Fibroblast of upper back skin (primary cell): ENCODE measurements at regions not wholly inside any gene's neighbourhood (a gene's known extent, or its start where the extent isn't known, plus 50 kb on each side); places are given as distances from the start of the nearest gene placed in this dataset.
"Not testable (repeated sequence)": the region's sequence is repeated elsewhere in the genome, so short reads cannot be mapped to it uniquely, and the experiment has no call there.

Experiments used
- DNase-seq: peaks from one replicate; pipeline ENCODE4 v3.0.0-alpha.2; 2013

DNA sequence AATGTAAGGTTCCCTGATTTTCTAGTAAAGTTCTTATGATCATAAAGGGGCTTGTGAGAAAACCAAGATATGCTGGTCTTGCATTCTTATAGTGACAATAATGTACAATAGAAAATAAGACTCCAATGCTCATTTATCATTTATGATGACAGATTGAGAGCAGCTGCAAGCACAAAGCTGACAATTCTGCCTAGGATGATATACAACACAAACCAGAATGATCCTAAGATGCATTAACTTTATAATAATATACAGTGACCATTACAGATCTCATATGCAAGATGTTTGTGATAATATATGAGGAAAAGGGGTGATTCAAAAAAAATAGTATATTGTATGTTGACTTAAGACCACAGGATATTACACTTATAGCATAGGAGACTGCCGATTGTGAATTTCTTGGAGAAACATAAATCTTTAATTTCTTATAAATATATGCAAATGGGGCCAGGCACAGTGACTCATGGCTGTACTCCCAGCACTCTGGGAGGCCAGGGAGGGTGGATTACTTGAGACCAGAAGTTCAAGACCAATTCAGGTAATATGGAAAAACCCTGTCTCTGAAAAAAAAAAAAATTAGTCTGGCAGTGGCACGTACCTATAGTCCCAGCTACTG lies 387.0 kb downstream of the ZBBX start:
- peak; percentile 2 for DNase-seq

DNA sequence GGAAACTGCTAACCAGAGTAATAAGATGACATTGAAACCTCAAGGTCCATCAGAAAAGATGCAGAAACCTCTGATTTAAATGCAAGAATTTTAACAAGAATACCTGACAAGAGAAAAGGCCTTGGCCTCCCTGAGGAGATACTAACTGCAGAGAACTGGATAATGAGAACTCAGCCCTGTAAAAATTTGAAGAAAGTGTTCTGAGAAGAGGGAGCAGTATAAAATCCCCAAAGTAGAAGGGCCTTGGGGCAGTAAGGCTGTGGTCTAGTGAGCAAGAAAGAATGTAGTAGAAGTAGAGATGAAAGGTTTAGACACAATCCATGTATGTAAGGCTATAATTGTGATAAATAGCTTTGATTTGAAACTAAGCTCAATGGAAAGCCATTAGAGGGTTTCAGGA lies 394.1 kb downstream of the ZBBX start:
- peak; percentile 13 for DNase-seq

DNA sequence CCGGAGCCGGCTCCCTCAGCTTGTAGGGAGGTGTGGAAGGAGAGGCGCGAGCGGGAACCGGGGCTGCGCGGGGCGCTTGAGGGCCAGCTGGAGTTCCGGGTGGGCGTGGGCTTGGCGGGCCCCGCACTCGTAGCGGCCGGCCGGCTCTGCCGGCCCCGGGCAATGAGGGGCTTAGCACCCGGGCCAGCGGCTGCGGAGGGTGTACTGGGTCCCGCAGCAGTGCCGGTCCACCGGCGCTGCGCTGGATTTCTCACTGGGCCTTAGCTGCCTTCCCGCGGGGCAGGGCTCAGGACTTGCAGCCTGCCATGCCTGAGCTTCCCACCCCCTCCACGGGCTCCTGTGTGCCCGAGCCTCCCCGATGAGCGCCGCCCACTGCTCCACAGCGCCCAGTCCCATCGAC lies 404.3 kb downstream of the ZBBX start:
- not testable (repeated sequence) for DNase-seq

DNA sequence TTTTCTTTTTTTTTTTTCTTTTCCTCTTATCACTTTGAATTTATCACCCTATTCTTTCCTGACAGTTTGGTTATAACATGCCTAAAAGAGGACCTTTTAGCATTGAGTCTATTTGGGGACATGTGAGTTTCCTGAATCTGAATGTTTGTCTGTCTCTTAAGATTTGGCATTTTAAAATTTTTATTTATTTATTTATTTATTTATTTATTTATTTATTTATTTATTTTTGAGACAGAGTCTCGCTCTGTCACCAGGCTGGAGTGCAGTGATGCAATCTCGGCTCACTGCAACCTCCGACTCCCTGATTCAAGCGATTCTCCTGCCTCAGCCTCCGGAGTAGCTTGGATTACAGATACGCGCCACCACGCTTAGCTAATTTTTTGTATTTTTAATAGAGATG lies 412.4 kb downstream of the ZBBX start:
- DNase-seq = not testable (repeated sequence)

GRCh38 chr3:166962911-166963310 lies 417.2 kb downstream of the ZBBX start:
- no peak for DNase-seq

DNA sequence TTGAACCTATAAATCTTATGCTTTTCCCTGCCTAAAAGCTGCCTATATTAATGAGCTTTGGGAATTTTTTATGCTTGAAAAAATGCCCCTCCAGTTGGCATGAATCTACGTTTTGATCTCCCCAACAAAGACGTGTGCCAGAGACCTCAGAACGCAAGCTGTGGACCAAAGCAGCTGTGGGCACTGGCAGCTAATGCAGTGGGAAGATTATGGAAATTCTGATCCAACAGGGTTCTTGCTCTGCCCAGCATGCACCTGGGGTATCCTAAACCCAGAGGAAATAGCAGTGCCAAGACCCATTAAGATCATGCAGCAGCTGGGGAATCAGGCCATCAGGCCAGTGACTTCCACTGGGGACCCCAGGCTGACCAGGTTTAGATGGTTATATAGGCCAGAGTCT lies 423.0 kb downstream of the ZBBX start:
- DNase-seq = no peak

- no peak for DNase-seq
These were observed 424.7 kb downstream of the ZBBX start for GRCh38 chr3:166955201-166955939.

- no peak for DNase-seq
These were observed 445.2 kb downstream of the ZBBX start for GRCh38 chr3:166934879-166935278.

DNA sequence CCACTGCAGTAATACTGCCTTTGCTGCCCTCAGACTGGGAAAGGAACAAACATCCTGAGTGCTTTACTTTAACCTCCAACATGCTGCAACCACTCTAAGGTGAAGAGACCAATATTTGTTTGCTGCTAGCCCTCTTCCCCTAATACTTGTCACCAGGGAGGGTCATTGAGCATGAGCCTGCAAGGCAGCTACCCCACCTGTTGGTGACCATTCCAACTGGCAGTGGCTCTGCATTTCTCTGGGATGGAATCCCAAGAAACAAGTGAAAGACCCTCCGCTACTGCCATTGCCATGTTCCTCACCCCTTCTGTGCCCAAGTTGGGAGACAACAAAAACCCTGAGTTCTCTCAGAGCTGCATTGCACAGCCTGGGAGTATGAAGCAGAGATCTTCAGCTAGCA lies 462.7 kb downstream of the ZBBX start:
- no peak for DNase-seq

GRCh38 chr3:166902374-166902773 lies 477.7 kb downstream of the ZBBX start:
- DNase-seq = no peak

GRCh38 chr3:166900866-166901577 lies 479.1 kb downstream of the ZBBX start:
- DNase-seq = no peak

- no peak for DNase-seq
These were observed 482.3 kb downstream of the ZBBX start for GRCh38 chr3:166897811-166898210.

GRCh38 chr3:166889241-166889640 lies 490.9 kb downstream of the ZBBX start:
- DNase-seq = no peak

- DNase-seq = no peak
These were observed 500.4 kb downstream of the ZBBX start for GRCh38 chr3:166879661-166880060.

DNA sequence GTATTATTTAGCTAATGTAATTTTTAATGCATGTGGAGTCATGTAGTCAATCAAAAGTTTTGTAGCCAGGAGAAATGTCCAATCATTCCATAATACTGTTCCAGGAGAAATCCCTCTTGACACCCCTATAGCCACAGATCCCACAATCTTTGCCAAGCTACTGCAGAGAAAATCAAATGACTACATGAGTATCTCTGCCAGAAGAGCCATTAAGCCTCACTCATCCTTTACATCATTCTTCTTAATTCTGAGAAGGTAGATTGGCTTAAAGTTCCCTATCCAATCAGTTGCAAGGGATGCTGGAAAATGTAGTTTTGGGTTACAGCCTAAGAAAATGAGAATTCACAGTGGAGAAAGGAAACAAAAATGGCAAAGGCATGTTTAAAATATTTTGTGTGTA lies 502.1 kb downstream of the ZBBX start:
- DNase-seq = no peak

- DNase-seq = no peak
These were observed 515.3 kb downstream of the ZBBX start for GRCh38 chr3:166864473-166865467.

DNA sequence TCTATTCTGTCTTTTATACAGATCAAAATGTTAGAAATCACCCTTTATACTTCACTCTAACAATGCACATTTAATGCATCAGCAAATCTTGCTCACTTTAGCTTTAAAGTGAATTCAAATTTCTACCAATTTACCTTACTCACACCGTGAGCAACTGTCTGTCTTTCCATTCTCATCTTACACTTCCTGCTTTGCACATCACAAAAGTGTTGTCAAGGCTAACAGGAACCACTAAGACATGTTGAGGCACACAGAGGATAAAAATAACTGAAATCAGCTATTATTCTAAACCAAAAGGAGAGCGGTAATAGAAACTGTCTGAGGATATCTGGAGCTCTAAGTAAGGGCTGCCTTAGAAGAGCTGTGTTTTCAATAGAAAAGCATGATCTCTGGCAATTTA lies 519.9 kb downstream of the ZBBX start:
- no peak for DNase-seq

- no peak for DNase-seq
These were observed 535.8 kb downstream of the ZBBX start for GRCh38 chr3:166844329-166844728.

DNA sequence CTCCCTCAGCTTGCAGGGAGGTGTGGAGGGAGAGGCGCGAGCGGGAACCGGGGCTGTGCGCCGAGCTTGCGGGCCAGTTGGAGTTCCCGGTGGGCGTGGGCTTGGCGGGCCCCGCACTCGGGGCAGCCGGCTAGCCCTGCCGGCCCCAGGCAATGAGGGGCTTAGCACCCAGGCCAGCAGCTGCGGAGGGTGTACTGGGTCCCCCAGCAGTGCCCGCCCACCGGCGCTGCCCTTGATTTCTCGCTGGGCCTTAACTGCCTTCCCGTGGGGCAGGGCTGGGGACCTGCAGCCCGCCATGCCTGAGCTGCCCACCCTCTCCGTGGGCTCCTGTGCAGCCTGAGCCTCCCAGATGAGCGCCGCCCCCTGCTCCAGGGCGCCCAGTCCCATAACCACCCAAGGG lies 537.3 kb downstream of the ZBBX start:
- not testable (repeated sequence) for DNase-seq

DNA sequence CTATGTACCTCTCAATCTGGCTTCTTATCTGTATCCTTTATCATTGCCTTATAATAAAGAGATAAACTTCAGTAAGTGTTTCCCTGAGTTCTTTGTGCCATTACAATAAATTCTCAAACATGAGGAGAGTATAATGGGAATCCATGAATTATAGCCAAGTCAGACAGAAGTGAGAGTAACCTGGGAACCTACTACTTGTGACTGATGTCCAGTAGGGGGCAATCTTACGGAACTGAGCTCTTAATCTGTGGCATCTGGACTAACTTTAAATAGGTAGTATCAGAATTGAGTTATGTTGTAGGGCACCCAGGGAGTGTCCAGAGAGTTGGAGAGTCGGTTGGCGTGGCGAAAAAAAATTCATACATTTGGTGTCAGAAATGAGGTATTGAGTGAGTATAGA lies 542.6 kb downstream of the ZBBX start:
- no peak for DNase-seq

DNA sequence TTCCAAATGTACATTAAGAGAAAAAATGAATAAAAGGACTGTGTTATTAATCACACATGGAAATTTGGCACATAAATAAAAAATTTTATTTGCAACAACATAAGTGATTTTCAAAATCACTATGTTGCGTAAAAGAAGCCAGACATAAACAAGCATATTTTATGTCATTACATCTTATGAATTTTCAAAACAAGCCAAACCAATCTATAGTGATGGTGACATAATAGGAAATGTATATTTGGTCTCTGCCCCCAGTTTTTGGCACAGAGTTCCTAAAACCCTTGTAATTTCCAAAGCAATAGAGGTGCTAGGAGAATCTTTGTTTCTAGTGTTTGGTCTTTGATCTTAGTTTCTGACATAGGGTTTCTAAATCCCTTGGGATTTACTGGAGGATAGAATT lies 543.3 kb downstream of the ZBBX start:
- DNase-seq = no peak

- no peak for DNase-seq
These were observed 550.2 kb downstream of the ZBBX start for GRCh38 chr3:166829896-166830295.

GRCh38 chr3:166818464-166818863 lies 561.6 kb downstream of the ZBBX start:
- no peak for DNase-seq
